ENCODE measurements at regions not wholly inside any gene's neighbourhood (a gene's known extent, or its start where the extent isn't known, plus 50 kb on each side); places are given as distances from the start of the nearest gene placed in this dataset.

- no peak for DNase-seq (ENCODE audit: low read depth)
Measured at GRCh38 chr2:146873646-146874259, 971.1 kb upstream of the ACVR2A start.

- DNase-seq (ENCODE audit: low read depth), result no peak
Measured at GRCh38 chr2:146873056-146873455, 971.8 kb upstream of the ACVR2A start.

GRCh38 chr2:146870691-146871090, 974.1 kb upstream of the ACVR2A start:
- no peak for DNase-seq (ENCODE audit: low read depth)

GRCh38 chr2:146869328-146869727, 975.5 kb upstream of the ACVR2A start:
- no peak for DNase-seq (ENCODE audit: low read depth)

GRCh38 chr2:146868051-146868450, 976.8 kb upstream of the ACVR2A start:
- no peak for DNase-seq (ENCODE audit: low read depth)

- no peak for DNase-seq (ENCODE audit: low read depth)
Measured at GRCh38 chr2:146867477-146867986, 977.3 kb upstream of the ACVR2A start.

GRCh38 chr2:146853741-146854444, 990.9 kb upstream of the ACVR2A start:
- no peak for DNase-seq (ENCODE audit: low read depth)

- no peak for DNase-seq (ENCODE audit: low read depth)
Measured at GRCh38 chr2:146852661-146853060, 992.2 kb upstream of the ACVR2A start.

GRCh38 chr2:146850746-146851145, 994.1 kb upstream of the ACVR2A start:
- no peak for DNase-seq (ENCODE audit: low read depth)

- no peak for DNase-seq (ENCODE audit: low read depth)
Measured at GRCh38 chr2:146847846-146848245, 997.0 kb upstream of the ACVR2A start.

GRCh38 chr2:146844226-146844990, 1000.4 kb upstream of the ACVR2A start:
- DNase-seq (ENCODE audit: low read depth), result no peak

GRCh38 chr2:146837857-146838256, 1007.0 kb upstream of the ACVR2A start:
- no peak for DNase-seq (ENCODE audit: low read depth)

- DNase-seq (ENCODE audit: low read depth), result no peak
Measured at GRCh38 chr2:146826388-146826787, 1018.4 kb upstream of the ACVR2A start.

- no peak for DNase-seq (ENCODE audit: low read depth)
Measured at GRCh38 chr2:146821836-146822316, 1023.0 kb upstream of the ACVR2A start.

- DNase-seq (ENCODE audit: low read depth), result no peak
Measured at GRCh38 chr2:146820672-146821071, 1024.2 kb upstream of the ACVR2A start.

- DNase-seq (ENCODE audit: low read depth), result no peak
Measured at GRCh38 chr2:146818122-146818521, 1026.7 kb upstream of the ACVR2A start.

GRCh38 chr2:146817613-146818012, 1027.2 kb upstream of the ACVR2A start:
- no peak for DNase-seq (ENCODE audit: low read depth)

GRCh38 chr2:146814971-146815370, 1029.9 kb upstream of the ACVR2A start:
- no peak for DNase-seq (ENCODE audit: low read depth)

- no peak for DNase-seq (ENCODE audit: low read depth)
Measured at GRCh38 chr2:146807568-146808168, 1037.2 kb upstream of the ACVR2A start.

GRCh38 chr2:146806364-146807005, 1038.3 kb upstream of the ACVR2A start:
- no peak for DNase-seq (ENCODE audit: low read depth)

GRCh38 chr2:146804288-146804687, 1040.5 kb upstream of the ACVR2A start:
- no peak for DNase-seq (ENCODE audit: low read depth)

GRCh38 chr2:146801886-146802285, 1042.9 kb upstream of the ACVR2A start:
- no peak for DNase-seq (ENCODE audit: low read depth)

Measured in stimulated activated CD8-positive, alpha-beta memory T cell treated with anti-CD3 and anti-CD28 coated beads, Interleukin-4, amount 100 ng/mL, for 24 hours (primary cell).